IMR-90 (cell line): ENCODE measurements at regions not wholly inside any gene's neighbourhood (a gene's known extent, or its start where the extent isn't known, plus 50 kb on each side); places are given as distances from the start of the nearest gene placed in this dataset.

Experiments used
- ATAC-seq: fragments of 200-7000 bp; cut with Tn5 transposase; 2 replicates; pipeline ENCODE4 v1.9.1; 2020; ENCODE audit warnings: low read depth, mild to moderate bottlenecking, moderate library complexity
- BruUV-seq: library from RNA; stranded (reverse); fragments of 400-500 nt; replicated peaks from 2 replicates; lab custom pipeline; 2021; lab: Mats Ljungman, UMichigan
- CTCF ChIA-PET: fragments of 300-600 bp; formaldehyde crosslinking; extraction: SDS; loops from one replicate; lab custom pipeline; 2021; ENCODE audit warnings: antibody characterized with exemption; lab: Yijun Ruan, JAX
- POLR2A ChIA-PET: fragments of 300-600 bp; sonication (Branson Sonifier 250); formaldehyde crosslinking; loops from one replicate; lab custom pipeline; 2022; ENCODE audit warnings: antibody characterized with exemption; ENCODE audit not compliant: unreplicated experiment; lab: Charles Lee
- DNase-seq: peaks from one replicate; pipeline ENCODE4 v3.0.0; 2013
- H2AFZ ChIP-seq: replicated peaks from 2 replicates; pipeline ENCODE3; 2013; ENCODE audit warnings: low read length, mild to moderate bottlenecking; ENCODE audit not compliant: poor library complexity
- H2AK5ac ChIP-seq: 2 replicates; pipeline ENCODE4 v1.6.1; 2013; ENCODE audit warnings: low read depth, low read length, inconsistent platforms
- H2AK9ac ChIP-seq: replicated peaks from 2 replicates; pipeline ENCODE3; 2013; ENCODE audit warnings: mild to moderate bottlenecking, low read depth, low read length, moderate library complexity; ENCODE audit not compliant: poor library complexity
- H2BK120ac ChIP-seq: 2 replicates; pipeline ENCODE4 v1.6.1; 2013; ENCODE audit warnings: low read depth, low read length, inconsistent platforms
- H2BK15ac ChIP-seq: 3 replicates; pipeline ENCODE4 v1.6.1; 2013; ENCODE audit warnings: low read depth, low read length, inconsistent platforms
- H2BK20ac ChIP-seq: 2 replicates; pipeline ENCODE4 v1.6.1; 2013; ENCODE audit warnings: low read depth, mild to moderate bottlenecking, inconsistent platforms, low read length, moderate library complexity
- H2BK5ac ChIP-seq: 2 replicates; pipeline ENCODE4 v1.6.1; 2013; ENCODE audit warnings: mild to moderate bottlenecking, low read depth, low read length, inconsistent platforms; ENCODE audit not compliant: poor library complexity, severe bottlenecking
- H3K14ac ChIP-seq: replicated peaks from 2 replicates; pipeline ENCODE4 v1.6.1; 2013; ENCODE audit warnings: low read depth, low read length, inconsistent platforms
- H3K18ac ChIP-seq: 2 replicates; pipeline ENCODE4 v1.6.1; 2013; ENCODE audit warnings: low read depth, low read length, control low read depth
- H3K23ac ChIP-seq: 2 replicates; pipeline ENCODE4 v1.6.1; 2013; ENCODE audit warnings: low read depth, low read length, inconsistent platforms
- H3K27ac ChIP-seq: 2 replicates; pipeline ENCODE4 v1.5.1; 2013; ENCODE audit warnings: mild to moderate bottlenecking, control low read depth, low read length; ENCODE audit not compliant: insufficient read depth
- H3K27me3 ChIP-seq: 2 replicates; pipeline ENCODE4 v1.6.1; 2013; ENCODE audit warnings: low read length; ENCODE audit not compliant: control insufficient read depth, insufficient read depth
- H3K36me3 ChIP-seq: 2 replicates; pipeline ENCODE4 v1.6.1; 2013; ENCODE audit warnings: low read length, mixed read lengths; ENCODE audit not compliant: control insufficient read depth, insufficient read depth
- H3K4ac ChIP-seq: 2 replicates; pipeline ENCODE4 v1.6.1; 2013; ENCODE audit warnings: low read depth, low read length, inconsistent platforms
- H3K4me1 ChIP-seq: 2 replicates; pipeline ENCODE4 v1.6.1; 2013; ENCODE audit warnings: low read length, mixed read lengths; ENCODE audit not compliant: control insufficient read depth, insufficient read depth
- H3K4me2 ChIP-seq: 2 replicates; pipeline ENCODE4 v1.6.1; 2013; ENCODE audit warnings: low read depth, mild to moderate bottlenecking, control low read depth, low read length, moderate library complexity
- H3K4me3 ChIP-seq: 2 replicates; pipeline ENCODE4 v1.5.1; 2013; ENCODE audit warnings: low read depth, mild to moderate bottlenecking, control low read depth, low read length, moderate library complexity; ENCODE audit not compliant: insufficient read depth
- H3K56ac ChIP-seq: 2 replicates; pipeline ENCODE4 v1.6.1; 2013; ENCODE audit warnings: low read length, inconsistent platforms; ENCODE audit not compliant: insufficient read depth; ENCODE audit errors: extremely low read depth
- H3K79me1 ChIP-seq, 2 experiments: 2 replicates each; pipeline ENCODE4 v1.6.1; 2013; ENCODE audit warnings: low read length in 2 of 2, inconsistent platforms in 1 of 2, low read depth in 1 of 2
- H3K9ac ChIP-seq: 2 replicates; pipeline ENCODE4 v1.6.1; 2013; ENCODE audit warnings: low read depth, low read length, control low read depth
- H3K9me1 ChIP-seq: 2 replicates; pipeline ENCODE4 v1.6.1; 2013; ENCODE audit warnings: low read length, inconsistent platforms; ENCODE audit not compliant: insufficient read depth
- H3K9me3 ChIP-seq: 2 replicates; pipeline ENCODE4 v1.6.1; 2013; ENCODE audit warnings: low read length; ENCODE audit not compliant: control insufficient read depth, insufficient read depth
- H4K20me1 ChIP-seq: 2 replicates; pipeline ENCODE4 v1.6.1; 2013; ENCODE audit warnings: low read length, inconsistent platforms; ENCODE audit not compliant: insufficient read depth
- H4K5ac ChIP-seq: 2 replicates; pipeline ENCODE4 v1.6.1; 2013; ENCODE audit warnings: mild to moderate bottlenecking, low read depth, low read length, control low read depth
- H4K8ac ChIP-seq, 2 experiments: 2 replicates each; pipeline ENCODE4 v1.6.1; 2013; ENCODE audit warnings: low read depth in 2 of 2, low read length in 2 of 2, control low read depth in 1 of 2, inconsistent platforms in 1 of 2
- H4K91ac ChIP-seq: 2 replicates; pipeline ENCODE4 v1.6.1; 2013; ENCODE audit warnings: low read depth, low read length, inconsistent platforms; ENCODE audit not compliant: insufficient read depth
- BHLHE40 ChIP-seq: fragments of 150-350 bp; IDR thresholded peaks from 2 replicates; pipeline ENCODE4 v1.6.1; 2016; ENCODE audit warnings: mild to moderate bottlenecking, low read depth, low read length
- CEBPB ChIP-seq: IDR thresholded peaks from 2 replicates; pipeline ENCODE4 v1.6.1; 2012; ENCODE audit warnings: low read depth, low read length, improper control_type of control experiment
- CHD1 ChIP-seq: IDR thresholded peaks from 2 replicates; pipeline ENCODE4 v1.6.1; 2012; ENCODE audit warnings: low read depth, low read length, improper control_type of control experiment
- FOS ChIP-seq: fragments of 150-350 bp; IDR thresholded peaks from 2 replicates; pipeline ENCODE4 v1.6.1; 2016; ENCODE audit warnings: low read depth, low read length
- MAFK ChIP-seq: IDR thresholded peaks from 2 replicates; pipeline ENCODE4 v1.6.1; 2012; ENCODE audit warnings: low read depth, low read length, improper control_type of control experiment
- MAZ ChIP-seq: IDR thresholded peaks from 2 replicates; pipeline ENCODE4 v1.6.1; 2012; ENCODE audit warnings: low read depth, mild to moderate bottlenecking, low read length, improper control_type of control experiment, moderate library complexity, borderline replicate concordance
- MXI1 ChIP-seq: IDR thresholded peaks from 2 replicates; pipeline ENCODE4 v1.6.1; 2012; ENCODE audit warnings: low read depth, mild to moderate bottlenecking, low read length, moderate library complexity, borderline replicate concordance
- NFE2L2 ChIP-seq: fragments of 150-350 bp; IDR thresholded peaks from 2 replicates; pipeline ENCODE4 v1.6.1; 2016; ENCODE audit warnings: low read depth, mild to moderate bottlenecking, low read length
- POLR2A ChIP-seq: IDR thresholded peaks from 2 replicates; pipeline ENCODE4 v1.6.1; 2012; ENCODE audit warnings: mild to moderate bottlenecking, low read depth, low read length
- RAD21 ChIP-seq: IDR thresholded peaks from 2 replicates; pipeline ENCODE4 v1.6.1; 2012; ENCODE audit warnings: low read length, improper control_type of control experiment
- RCOR1 ChIP-seq: IDR thresholded peaks from 2 replicates; pipeline ENCODE4 v1.6.1; 2012; ENCODE audit warnings: mild to moderate bottlenecking, low read length, improper control_type of control experiment; ENCODE audit not compliant: insufficient replicate concordance
- RFX5 ChIP-seq: IDR thresholded peaks from 2 replicates; pipeline ENCODE4 v1.8.0; 2012; ENCODE audit warnings: low read depth, mild to moderate bottlenecking, low read length, moderate library complexity
- SMC3 ChIP-seq: fragments of 150-350 bp; IDR thresholded peaks from 2 replicates; pipeline ENCODE4 v1.6.1; 2016; ENCODE audit warnings: low read depth, mild to moderate bottlenecking, antibody characterized with exemption, low read length, moderate library complexity
- dilution Hi-C: fragments of 300-500 bp; cut with HindIII; formaldehyde crosslinking; loops from one replicate; pipeline ENCODE4 v1.14.3; 2018; ENCODE audit warnings: low sequenced_read_pairs; ENCODE audit not compliant: unreplicated experiment
- in situ Hi-C: fragments of 300-500 bp; cut with MboI; formaldehyde crosslinking; loops from 3 replicates; pipeline ENCODE4 v1.14.3; 2019; ENCODE audit warnings: low sequenced_read_pairs, inconsistent platforms, mixed read lengths
- intact Hi-C: fragments of 100-400 bp; cut with micrococcal nuclease; formaldehyde crosslinking; loops from 2 replicates; pipeline ENCODE4 v1.10.0; 2022
- TF ChIP-seq, protein P1 (sequence below): conservative IDR thresholded peaks from 2 replicates; pipeline ENCODE4 v1.5.1; 2012; ENCODE audit warnings: mild to moderate bottlenecking, low read depth, low read length, improper control_type of control experiment
- TF ChIP-seq, protein P2 (sequence below): fragments of 150-350 bp; IDR thresholded peaks from 2 replicates; pipeline ENCODE4 v1.6.1; 2017; ENCODE audit warnings: mild to moderate bottlenecking, antibody characterized with exemption, low read length, low read depth
- TF ChIP-seq, protein P3 (sequence below): fragments of 150-350 bp; IDR thresholded peaks from 2 replicates; pipeline ENCODE4 v1.6.1; 2016; ENCODE audit warnings: low read depth, mild to moderate bottlenecking, low read length, moderate library complexity, borderline replicate concordance

DNA sequence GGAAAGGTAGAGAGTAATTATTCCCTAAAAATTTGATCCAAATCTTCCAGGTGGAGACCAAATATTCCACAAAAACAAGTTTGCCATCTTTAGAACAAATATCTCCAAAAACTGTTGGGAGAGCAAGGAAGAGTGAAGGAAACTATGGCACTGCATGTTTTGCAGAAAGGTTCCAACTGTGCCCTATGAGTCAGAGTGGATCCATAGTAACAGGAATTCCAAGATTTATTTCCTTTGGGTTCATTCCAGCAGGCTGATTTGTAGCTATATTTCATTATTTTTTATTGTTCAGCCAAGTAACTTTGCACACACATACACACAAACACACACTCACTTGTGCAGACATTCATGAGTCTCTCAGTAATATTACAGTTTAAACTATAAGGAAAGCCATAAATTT is 459.7 kb upstream of the EPHA6 start:
- DNase-seq: no peak
- no peak overlapping the region for H3K4me2 ChIP-seq
- CTCF ChIA-PET: no interaction called here

More for the DNA sequence above, 459.7 kb upstream of the EPHA6 start:
- Histone ChIP-seq H3K27me3 (no peaks in the 10 kb centered on the region), H4K91ac (no peak overlapping the region), H3K27ac (no peak overlapping the region), H2BK20ac (no peak overlapping the region), H3K9ac (no peak overlapping the region), H4K5ac (no peak overlapping the region), H3K36me3 (no peaks in the 10 kb centered on the region), H2AFZ (no peak overlapping the region), H3K4ac (no peak overlapping the region), H2BK5ac (no peak overlapping the region), H3K14ac (no peak overlapping the region), H3K56ac (no peak overlapping the region), H3K23ac (no peak overlapping the region), H3K9me3 (peaks cover 4% of the 10 kb centered on the region), H2AK9ac (no peak overlapping the region), H4K8ac (no peak overlapping the region), H2BK15ac (no peak overlapping the region), H2BK120ac (no peak overlapping the region), H3K4me3 (no peak overlapping the region), H2AK5ac (no peak overlapping the region), H3K4me1 (no peaks in the 10 kb centered on the region), H4K20me1 (no peaks in the 10 kb centered on the region), H3K9me1 (no peaks in the 10 kb centered on the region), H3K79me1 (no peaks in the 10 kb centered on the region), H3K18ac (no peak overlapping the region)
- BruUV-seq: no TSS peak
- POLR2A ChIA-PET: no interaction called here
- no peak for TF ChIP-seq SMC3
- no peak for TF ChIP-seq CEBPB
- TF ChIP-seq, protein P1, sequence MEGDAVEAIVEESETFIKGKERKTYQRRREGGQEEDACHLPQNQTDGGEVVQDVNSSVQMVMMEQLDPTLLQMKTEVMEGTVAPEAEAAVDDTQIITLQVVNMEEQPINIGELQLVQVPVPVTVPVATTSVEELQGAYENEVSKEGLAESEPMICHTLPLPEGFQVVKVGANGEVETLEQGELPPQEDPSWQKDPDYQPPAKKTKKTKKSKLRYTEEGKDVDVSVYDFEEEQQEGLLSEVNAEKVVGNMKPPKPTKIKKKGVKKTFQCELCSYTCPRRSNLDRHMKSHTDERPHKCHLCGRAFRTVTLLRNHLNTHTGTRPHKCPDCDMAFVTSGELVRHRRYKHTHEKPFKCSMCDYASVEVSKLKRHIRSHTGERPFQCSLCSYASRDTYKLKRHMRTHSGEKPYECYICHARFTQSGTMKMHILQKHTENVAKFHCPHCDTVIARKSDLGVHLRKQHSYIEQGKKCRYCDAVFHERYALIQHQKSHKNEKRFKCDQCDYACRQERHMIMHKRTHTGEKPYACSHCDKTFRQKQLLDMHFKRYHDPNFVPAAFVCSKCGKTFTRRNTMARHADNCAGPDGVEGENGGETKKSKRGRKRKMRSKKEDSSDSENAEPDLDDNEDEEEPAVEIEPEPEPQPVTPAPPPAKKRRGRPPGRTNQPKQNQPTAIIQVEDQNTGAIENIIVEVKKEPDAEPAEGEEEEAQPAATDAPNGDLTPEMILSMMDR: no peak
- TF ChIP-seq BHLHE40: no peak
- TF ChIP-seq, protein P2, sequence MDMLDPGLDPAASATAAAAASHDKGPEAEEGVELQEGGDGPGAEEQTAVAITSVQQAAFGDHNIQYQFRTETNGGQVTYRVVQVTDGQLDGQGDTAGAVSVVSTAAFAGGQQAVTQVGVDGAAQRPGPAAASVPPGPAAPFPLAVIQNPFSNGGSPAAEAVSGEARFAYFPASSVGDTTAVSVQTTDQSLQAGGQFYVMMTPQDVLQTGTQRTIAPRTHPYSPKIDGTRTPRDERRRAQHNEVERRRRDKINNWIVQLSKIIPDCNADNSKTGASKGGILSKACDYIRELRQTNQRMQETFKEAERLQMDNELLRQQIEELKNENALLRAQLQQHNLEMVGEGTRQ: no peak
- no peak for TF ChIP-seq CHD1
- no peak for TF ChIP-seq FOS
- TF ChIP-seq RFX5: no peak
- TF ChIP-seq POLR2A: no peak
- TF ChIP-seq RCOR1: no peak
- no peak for TF ChIP-seq RAD21
- TF ChIP-seq, protein P3, sequence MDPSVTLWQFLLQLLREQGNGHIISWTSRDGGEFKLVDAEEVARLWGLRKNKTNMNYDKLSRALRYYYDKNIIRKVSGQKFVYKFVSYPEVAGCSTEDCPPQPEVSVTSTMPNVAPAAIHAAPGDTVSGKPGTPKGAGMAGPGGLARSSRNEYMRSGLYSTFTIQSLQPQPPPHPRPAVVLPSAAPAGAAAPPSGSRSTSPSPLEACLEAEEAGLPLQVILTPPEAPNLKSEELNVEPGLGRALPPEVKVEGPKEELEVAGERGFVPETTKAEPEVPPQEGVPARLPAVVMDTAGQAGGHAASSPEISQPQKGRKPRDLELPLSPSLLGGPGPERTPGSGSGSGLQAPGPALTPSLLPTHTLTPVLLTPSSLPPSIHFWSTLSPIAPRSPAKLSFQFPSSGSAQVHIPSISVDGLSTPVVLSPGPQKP: no peak
- no peak for TF ChIP-seq MAFK
- no peak for TF ChIP-seq NFE2L2
- no peak for TF ChIP-seq MAZ
- TF ChIP-seq MXI1: no peak
- ATAC-seq: no peak
- in situ Hi-C loops: no loop called here
- dilution Hi-C loops: no loop called here
- intact Hi-C loops: no loop called here
